NCI-H2227 (cell line): ENCODE measurements at regions not wholly inside any gene's neighbourhood (a gene's known extent, or its start where the extent isn't known, plus 50 kb on each side); places are given as distances from the start of the nearest gene placed in this dataset.

Experiments used
- DNase-seq: peaks from one replicate; lab custom pipeline; 2025; ENCODE audit not compliant: unreplicated experiment; lab: John Stamatoyannopoulos, UW

DNA sequence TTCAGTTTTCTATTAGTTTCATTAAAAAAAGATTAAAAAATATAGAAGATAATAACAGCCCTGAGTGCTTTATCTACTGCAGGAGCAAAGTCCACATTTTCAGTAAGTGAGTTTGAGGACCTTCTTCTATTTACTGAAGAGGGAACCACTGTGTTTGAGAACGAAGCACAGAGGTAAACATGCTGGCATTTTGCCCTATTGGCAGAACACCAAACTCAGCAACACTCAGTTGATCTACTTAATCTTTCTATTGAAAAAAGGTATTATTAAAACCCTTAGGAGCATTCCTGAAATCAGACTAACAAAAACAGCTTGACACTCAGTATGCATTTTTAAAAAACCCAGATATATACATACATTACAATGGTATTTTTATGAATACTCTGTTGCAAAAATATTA lies 1496.7 kb downstream of the TECRL start:
- no peak for DNase-seq

DNA sequence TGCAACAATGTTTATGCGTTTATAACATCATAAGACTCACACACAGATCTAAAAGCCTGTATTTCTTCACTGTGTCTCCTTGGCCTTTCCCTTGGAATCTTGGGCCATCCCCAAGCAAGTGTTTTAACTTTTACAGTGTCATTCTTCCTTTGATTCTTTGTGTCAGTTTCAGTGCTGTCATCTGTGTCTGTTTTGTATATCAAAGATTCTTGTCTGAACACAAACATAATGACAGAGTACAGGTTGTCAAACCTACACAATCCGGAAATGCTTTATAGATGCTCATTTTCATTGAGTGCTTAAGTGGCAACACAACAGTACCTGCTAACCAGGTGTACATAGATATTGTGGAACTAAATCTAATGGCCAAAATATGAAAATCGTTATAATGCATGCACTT lies 1500.0 kb downstream of the TECRL start:
- DNase-seq: no peak

DNA sequence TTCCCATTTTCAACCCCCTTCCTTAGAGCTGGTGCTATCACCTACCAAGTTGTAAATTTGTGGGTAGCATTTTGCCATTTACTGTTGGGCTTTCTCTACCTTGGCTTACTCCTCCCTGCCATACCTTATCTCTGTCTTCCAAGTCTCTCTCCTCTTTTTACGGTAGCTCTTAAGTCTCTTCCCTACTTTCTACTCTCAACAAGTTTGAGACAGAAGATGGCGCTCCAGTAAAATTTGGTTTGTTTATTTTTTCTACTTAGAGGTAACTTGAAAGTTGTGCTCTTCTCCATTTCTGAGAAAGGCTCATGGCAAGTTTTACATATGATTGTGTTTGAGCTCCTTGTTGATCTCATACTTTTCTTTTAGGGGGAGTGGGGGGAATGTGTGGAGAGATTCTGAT lies 1508.1 kb downstream of the TECRL start:
- DNase-seq: no peak

DNA sequence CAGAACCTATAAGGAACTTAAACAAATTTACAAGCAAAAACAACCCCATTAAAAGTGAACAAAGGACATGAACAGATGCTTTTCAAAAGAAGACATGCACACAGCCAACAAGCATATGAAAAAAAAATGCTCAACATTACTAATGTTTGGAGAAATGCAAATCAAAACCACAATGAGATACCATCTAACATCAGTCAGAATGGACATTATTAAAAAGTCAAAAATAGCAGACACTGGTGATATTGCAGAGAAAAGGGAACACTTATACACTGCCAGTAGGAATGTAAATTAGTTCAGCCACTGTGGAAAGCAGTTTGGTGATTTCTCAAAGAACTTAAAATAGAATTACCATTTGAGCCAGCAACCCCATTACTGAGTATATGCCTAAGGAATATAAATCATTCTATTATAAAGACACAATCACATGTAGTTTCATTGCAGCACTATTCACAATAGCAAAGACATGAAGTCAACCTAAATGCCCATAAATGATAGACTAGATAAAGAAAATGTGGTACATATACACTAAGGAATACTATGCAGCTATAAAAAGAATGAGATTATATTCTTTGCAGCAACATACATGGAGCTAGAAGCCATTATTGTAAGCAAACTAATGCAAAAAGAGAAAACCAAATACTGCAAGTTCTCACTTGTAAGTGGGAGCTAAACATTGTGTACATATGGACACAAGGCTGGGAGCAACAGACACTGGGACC lies 1509.4 kb downstream of the TECRL start:
- DNase-seq: no peak

DNA sequence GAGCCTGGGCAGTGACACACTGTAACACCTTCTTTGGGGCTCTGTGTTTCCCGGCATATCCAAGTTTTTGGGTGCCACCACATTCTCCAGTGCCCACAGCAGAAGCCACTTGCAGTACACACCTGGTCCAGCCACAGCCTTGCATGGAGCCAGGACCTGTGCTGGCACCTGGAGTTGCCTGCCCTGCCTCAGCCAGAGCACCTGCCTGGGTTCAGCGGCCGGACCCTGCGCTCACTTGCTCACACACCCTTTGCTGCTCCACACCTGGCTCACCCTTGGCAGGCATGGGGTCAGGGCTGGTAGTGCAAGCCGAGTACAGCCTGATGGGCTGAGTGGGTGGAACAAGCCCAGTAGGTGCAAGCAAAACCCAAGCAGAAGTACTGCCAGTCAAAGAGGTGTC lies 1511.1 kb downstream of the TECRL start:
- DNase-seq: no peak

DNA sequence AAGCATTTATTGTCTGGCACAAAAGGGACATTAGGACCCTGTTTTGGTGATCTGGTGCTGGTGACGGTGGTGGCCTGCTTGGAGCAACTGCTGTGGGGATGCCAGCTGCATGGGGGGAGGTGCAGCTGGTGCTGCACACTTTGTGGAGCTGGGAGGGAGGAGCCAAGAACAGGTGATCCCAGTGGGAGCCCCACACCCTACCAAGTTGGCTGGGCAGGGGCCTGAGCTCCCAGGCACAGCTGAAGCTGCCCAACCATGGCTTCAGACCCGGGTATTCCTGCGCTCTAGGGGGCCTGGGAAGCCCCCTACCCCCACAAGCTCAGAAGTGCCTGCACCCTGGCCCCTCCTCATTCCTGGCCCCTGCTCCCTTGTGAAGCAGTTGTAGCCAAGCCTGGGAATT lies 1512.5 kb downstream of the TECRL start:
- no peak for DNase-seq

DNA sequence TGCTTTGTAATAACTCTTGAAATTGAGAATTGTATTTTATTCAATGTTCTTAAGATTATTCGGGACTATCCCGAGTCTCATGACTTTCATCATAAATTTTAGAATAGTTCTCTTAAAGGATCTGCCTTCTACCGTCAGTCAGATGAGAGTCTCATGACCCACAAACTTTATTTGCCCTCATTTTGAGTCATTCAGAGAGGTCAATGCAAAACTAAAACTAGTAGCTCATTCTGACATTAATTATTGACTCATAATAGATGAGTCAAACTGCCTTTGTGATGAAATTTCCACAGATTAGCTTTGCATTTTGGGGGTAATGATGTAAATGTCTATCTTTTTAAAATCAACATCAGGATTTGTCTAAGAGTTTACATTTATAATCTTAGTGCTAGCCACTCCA lies 1527.3 kb downstream of the TECRL start:
- DNase-seq: no peak

DNA sequence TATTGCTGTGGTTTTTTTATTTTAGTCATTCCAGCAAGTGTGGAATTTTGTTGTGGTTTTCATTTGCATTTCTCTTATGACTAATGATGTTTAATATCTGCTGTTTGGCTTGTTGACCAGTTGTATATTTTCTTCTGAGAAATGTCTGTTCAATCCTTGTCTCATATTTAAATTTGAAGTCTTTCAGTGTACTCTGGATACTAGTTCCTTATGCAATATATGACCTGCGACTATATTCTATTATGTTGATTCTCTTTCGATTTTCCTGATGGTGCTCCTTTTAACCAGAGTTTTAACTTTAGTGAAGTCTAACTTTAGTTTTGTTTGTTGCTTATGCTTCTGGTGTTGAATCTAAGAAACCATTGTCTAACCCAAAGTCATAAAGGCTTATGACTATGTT lies 1528.0 kb downstream of the TECRL start:
- no peak for DNase-seq

DNA sequence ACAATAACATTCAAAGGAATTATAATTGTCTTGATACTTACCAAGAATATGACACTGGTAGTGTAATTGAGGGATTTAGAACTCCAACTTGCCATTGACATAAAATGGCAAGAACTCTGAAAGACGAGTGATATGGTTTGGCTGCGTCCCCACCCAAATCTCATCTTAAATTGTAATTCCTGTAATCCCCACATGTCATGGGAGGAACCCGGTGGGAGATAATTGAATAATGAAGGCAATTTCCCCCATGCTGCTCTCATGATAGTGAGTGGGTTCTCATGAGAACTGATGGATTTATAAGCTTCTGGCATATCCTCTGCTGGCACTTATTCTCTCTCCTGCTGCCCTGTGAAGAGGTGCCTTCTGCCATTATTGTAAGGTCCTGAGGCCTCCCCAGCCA lies 1536.4 kb downstream of the TECRL start:
- no peak for DNase-seq

DNA sequence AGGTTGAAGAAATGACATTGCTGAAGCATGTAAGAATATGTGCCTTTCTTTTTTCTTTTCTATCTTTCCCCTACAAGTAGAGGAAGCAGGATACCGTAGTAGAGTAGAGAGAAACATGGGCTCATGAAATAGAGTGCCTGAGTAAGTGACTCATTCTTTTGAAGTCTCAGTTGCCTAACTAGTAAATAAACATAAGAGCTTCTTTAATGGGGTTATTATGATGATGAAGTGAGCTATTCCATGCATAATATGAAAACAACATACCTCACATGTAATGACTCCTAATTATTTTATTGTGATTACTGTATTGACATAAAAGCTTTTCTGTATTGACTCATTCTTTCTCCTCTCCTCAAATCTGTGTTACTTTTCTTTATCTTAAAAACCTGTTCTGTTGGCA lies 1538.2 kb downstream of the TECRL start:
- no peak for DNase-seq

DNA sequence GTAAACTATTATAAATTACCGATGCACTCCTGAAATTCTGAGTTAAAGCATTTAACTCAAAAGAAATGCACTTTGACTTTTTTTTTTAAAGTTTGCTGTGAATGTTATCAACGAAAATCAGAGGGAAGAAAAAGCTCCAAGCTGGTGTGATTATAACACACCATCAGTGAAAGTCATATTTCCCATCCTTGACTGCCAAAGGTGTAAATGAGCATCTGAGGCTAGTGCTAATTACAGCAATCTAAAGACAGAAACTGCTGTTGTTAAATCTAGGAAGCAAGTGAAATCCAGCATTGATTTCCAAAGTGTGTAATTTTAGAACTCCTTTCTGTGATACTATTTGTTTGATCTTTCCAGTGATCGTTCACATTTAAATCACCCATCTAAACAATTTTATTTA lies 1538.8 kb downstream of the TECRL start:
- DNase-seq: no peak

DNA sequence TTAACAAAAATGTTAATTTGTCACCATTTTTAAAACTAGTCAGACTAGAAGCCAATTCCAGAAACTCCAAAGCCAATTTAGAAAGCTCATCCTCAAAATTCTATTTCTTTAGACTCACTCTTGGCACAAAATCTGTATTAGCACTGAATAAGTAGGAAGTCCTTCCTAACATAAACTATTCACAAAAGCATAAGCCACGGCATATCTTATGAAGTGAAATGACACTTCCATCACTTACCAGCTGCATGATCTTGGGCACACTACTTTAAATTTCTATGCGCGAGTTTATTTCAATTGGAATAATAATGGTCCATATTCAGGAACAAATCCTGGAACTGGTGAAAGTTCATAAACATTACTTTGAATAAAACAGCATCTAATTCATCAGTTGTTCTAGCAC lies 1544.0 kb downstream of the TECRL start:
- DNase-seq: no peak

DNA sequence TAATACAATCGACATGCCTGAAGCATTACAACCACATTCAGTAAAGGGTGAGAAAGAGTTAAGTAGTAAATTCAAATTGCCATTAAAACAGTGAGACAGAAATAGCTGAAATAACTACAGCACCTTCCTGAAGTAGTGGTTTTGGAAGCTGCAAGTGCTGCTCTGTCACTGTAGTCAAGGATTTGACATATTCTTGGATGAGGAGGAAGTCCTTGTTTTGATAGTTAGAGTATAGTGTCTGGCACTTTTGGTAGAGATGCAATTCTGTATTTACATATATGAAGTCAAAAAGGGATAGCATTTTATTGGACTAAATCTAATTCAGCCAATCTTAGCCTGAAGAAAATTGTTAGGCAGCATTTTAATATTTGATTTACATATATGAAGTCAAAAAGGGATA lies 1559.6 kb downstream of the TECRL start:
- no peak for DNase-seq

DNA sequence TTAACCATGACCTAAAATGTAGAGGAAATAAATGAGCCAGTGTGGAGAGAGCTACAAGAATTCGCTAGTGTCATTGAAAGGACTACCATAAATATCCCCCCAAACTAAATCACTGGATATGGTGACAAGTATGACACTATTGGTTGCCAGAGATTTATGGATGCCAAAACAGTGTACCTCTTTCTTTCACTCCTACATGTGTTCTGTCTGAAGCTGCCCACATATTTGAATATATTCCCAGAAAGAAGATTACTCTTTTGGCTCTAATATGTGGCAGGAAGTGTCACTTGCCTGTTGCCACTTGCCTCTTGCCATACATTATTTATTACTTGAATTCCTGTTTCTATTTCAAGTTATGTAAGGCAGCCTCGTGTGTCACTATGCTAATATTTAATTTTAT lies 1573.6 kb downstream of the TECRL start:
- no peak for DNase-seq

DNA sequence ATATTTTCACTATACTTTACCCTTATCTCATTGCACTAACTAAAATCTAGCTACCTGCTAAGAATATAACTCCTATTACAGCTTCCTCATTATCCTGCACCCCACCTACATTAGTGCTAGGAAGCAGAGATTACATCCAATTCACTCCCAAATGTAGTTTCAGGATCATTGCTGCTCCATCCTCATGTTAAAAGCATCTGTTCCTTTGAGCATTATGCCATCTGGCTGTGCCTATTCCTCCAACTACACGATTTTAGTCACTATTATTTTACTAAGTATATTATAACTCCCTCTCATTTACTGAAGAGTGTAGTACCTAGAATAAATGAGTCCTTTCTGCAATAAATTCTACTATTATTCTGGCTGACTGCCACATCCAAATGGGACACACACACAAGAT lies 1586.9 kb downstream of the TECRL start:
- DNase-seq: no peak

DNA sequence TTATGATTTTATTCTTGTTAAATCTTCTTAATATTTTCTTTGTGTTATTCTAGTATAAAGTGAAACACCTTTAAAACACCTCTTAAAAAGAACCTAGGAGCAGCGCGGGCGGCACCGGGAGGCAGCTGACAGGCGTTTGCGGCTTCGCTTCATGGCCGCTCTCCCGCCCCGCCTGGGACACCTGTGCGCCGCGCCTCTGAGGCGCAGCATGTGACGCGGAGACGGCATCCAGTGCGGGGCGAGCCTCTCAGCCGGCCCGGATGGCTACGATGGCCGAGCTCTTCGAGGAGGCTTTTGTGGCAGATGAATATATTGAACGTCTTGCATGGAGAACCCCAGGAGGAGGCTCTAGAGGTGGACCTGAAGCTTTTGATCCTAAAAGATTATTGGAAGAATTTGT lies 1592.7 kb downstream of the TECRL start:
- DNase-seq: no peak

DNA sequence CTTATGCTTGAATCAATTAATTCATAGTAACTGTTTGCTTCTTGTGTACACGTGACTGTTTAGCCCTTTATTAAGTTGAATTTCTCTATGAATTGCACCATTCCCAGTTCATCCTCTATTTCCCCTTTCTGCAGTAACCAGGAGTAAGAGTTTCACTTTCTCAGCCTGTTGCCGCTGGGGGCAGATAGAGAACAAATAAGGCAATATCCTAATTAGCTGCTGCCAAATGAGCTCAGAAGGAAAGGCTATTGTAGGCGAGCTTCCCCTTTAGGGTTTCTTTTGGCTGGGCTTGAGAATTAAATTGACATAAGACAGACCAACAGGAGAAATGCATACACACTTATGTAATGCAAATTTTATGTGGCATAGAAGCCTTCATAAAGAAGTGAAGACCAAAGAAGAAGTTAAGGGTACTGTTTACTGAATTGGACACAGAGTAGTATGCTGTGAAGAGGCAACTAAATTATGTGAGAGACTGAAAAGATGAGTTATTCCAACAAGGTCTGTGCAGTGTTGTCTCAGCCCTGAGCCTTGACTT lies 1594.7 kb downstream of the TECRL start:
- DNase-seq: no peak

DNA sequence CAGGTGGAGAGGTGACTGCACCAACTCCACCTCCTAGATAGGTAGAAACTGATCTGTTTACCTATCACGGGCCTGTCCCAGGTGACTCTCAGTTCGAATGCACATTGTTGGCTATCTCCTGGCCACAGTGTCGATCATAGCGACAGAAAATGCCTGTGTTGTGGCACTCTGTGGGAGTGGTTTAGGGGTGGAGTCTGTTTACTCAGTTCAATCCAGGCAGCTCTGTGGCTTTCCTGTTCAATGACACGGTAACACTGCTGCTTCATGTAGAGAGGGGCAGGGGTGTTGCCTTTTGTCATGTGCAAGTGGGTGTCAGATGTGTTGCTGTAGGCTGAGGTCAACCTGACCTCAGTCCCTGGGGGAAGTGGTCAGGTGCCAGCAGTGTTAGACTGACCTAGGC lies 1602.4 kb downstream of the TECRL start:
- DNase-seq: no peak

DNA sequence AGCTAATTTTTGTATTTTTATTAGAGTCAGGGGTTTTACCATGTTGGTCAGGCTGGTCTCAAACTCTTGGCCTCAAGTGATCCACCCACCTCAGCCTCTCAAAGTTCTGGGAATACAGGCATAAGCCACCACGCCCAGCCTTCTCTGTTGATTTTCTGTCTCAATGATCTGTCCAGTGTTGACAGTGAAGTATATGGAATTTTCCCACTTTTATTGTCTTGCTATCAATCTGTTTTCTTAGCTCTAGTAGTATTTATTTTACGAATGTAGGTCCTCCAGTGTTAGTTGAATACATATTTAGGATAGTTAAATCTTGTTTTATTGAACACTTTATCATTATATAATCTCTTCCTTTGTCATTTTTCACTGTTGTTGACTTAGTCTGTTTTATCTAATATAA lies 1603.9 kb downstream of the ADGRL3 start:
- DNase-seq: no peak

DNA sequence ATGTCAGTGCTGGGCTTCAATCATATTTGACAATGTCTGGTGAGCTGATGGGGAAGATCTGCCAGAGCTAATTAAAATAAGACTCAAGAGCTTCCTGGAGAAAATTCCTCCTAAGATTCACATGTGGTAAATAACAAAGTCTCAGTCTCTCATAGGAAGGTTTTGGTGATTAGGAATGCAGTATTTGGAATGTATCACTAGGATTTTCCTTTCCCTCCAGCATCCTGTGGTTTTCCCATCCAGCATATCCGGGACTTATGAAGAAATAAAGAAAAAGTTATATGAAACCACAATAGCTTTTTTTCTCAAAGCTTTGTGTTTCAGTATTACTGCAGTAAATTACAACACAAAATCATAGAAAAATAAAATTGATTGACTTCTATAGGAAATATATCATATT lies 1597.1 kb downstream of the ADGRL3 start:
- DNase-seq: no peak

DNA sequence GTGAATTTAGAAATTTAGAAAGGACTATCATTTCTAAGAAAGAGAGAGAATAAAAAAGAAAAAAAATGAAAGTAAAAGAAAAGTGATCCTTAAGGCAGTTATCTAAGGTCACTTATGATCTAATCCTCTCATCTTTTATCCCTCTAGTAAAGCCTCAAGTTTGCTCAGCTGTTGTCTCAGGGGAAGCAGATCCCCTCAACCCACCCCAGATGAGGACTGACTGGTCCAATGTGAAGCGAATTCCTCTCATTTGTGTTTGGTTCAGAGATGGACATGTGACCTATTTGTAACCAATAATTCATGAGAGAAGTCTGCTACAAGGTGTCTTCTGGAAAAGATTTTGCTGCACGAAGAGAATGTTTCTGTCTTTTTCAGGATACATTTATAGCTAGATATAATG lies 1591.3 kb downstream of the ADGRL3 start:
- DNase-seq: no peak

DNA sequence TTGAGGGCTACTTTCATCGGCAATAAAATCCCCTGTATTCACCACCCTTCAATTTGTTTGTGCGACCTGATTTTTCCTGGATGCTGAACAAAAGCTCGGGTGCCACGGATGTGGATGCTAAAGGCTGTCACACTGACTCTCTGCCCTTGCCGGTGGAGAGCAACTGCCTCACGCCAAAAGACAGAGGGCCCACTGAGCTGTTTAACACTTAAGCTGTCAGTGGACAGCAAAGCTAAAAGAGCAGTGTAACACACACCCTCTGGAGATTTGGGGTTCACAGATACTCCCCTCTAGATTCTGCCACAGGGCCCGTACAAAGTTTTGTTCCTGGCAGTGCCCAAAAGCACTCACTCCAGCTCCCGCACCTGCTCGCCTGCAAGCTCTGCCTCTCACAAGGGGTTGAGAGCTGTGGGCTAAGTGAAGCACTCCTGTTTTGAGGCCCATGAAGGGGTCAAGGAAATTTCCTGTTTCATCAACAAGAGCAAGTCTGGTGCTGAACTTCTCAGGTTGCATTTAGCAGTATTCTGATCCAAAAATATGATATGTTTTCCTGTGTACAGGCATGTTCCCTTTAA lies 1571.9 kb downstream of the ADGRL3 start:
- no peak for DNase-seq

DNA sequence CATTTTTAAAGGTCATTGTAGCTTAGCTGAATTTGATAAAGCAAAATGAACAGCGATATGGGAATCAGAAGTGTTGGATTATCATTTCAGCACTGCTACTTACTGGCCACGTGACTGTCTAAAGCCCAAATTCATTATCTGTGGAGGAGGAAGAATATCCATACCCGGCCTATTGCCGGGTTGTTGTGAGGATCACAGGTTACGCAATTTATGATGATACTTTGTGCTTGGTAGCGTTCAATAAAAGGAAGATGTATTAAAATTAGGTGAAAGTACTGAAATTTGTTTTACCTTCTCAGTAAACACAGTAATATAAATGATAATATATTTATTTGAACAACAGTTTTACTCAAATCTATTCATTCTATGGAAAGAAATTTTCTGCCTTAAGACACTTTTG lies 1540.2 kb downstream of the ADGRL3 start:
- DNase-seq: no peak
